GM12875 (cell line): ENCODE measurements at regions not wholly inside any gene's neighbourhood (a gene's known extent, or its start where the extent isn't known, plus 50 kb on each side); places are given as distances from the start of the nearest gene placed in this dataset.

ENCODE experiments used
- H3K4me3 ChIP-seq: one replicate; pipeline ENCODE4 v1.5.1; 2011; ENCODE audit warnings: low read depth, low read length, control low read depth
- CTCF ChIP-seq: IDR thresholded peaks from 2 replicates; pipeline ENCODE4 v1.5.1; 2011; ENCODE audit warnings: low read depth, mild to moderate bottlenecking, control low read depth, inconsistent platforms, low read length, moderate library complexity, borderline replicate concordance; ENCODE audit not compliant: insufficient read depth

- no peak overlapping the region for H3K4me3 ChIP-seq
- no peak for TF ChIP-seq CTCF
Observed at GRCh38 chr21:35909456-35910223, 150.7 kb downstream of the SETD4 start.

- no peak overlapping the region for H3K4me3 ChIP-seq
- TF ChIP-seq CTCF = no peak
Observed at GRCh38 chr21:35908311-35909078, 151.8 kb downstream of the SETD4 start.

GRCh38 chr21:35906586-35906985, 153.7 kb downstream of the SETD4 start:
- H3K4me3 ChIP-seq = no peak overlapping the region
- TF ChIP-seq CTCF = no peak

- no peak for TF ChIP-seq CTCF
- H3K4me3 ChIP-seq = no peak overlapping the region
Observed at GRCh38 chr21:35905963-35906345, 154.4 kb downstream of the SETD4 start.

GRCh38 chr21:35905096-35905962, 155.0 kb downstream of the SETD4 start:
- no peak overlapping the region for H3K4me3 ChIP-seq
- no peak for TF ChIP-seq CTCF

GRCh38 chr21:35900539-35900938, 159.8 kb downstream of the SETD4 start:
- TF ChIP-seq CTCF = no peak
- no peak overlapping the region for H3K4me3 ChIP-seq
